ENCODE measurements at regions not wholly inside any gene's neighbourhood (a gene's known extent, or its start where the extent isn't known, plus 50 kb on each side); places are given as distances from the start of the nearest gene placed in this dataset.

- H3K9me3 ChIP-seq = no peaks in the 10 kb centered on the region
- no peaks in the 10 kb centered on the region for H3K36me3 ChIP-seq (replicated peaks)
- in situ Hi-C loops (cut with MboI; ENCODE audit: low sequenced_read_pairs) = no loop called here
- no peaks in the 10 kb centered on the region for H3K4me1 ChIP-seq
- 0 out of 2 replicates have a peak, but pooled peaks cover 3% of the 10 kb centered on the region for H3K27me3 ChIP-seq (ENCODE audit: low read depth)
- no peak for DNase-seq (ENCODE audit: low spot score in 2 of 2)
- H3K4me3 ChIP-seq = no peak overlapping the region
Measured at GRCh38 chr1:30286988-30287839, 436.2 kb downstream of the MATN1 start.

GRCh38 chr1:30286241-30286987 is 437.0 kb downstream of the MATN1 start:
- Histone ChIP-seq H3K27me3 (ENCODE audit: low read depth) (0 out of 2 replicates have a peak, but pooled peaks cover 3% of the 10 kb centered on the region), H3K36me3 (replicated peaks) (no peaks in the 10 kb centered on the region), H3K9me3 (no peaks in the 10 kb centered on the region), H3K4me3 (no peak overlapping the region), H3K4me1 (no peaks in the 10 kb centered on the region)
- DNase-seq (ENCODE audit: low spot score in 2 of 2) = no peak
- in situ Hi-C loops (cut with MboI; ENCODE audit: low sequenced_read_pairs) = no loop called here

DNA sequence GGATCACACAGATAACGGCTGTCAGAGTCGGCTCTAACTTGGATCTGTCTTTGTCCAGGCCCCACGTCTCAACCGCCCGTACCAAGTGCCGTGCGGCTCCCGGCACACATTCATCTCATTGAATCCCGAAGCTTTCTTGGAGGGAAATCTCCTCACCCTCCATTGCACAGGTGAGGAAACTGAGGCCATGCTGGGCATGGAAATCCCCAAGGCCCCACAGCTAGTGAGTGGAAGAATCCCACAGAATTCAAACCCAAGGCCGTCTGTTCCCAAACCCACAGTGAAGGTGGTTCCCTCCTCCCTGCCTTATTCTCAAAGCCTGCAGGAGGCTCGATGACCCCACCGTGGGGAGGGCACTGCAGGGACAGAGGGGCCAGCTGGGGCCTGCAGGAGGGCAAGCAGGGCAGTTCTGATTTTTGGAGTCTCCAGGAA is 437.9 kb downstream of the MATN1 start:
- H3K9me3 ChIP-seq = no peaks in the 10 kb centered on the region
- H3K4me1 ChIP-seq = no peaks in the 10 kb centered on the region
- H3K36me3 ChIP-seq (replicated peaks) = no peaks in the 10 kb centered on the region
- H3K4me3 ChIP-seq = no peak overlapping the region
- no peak for DNase-seq (ENCODE audit: low spot score in 2 of 2)
- H3K27me3 ChIP-seq (ENCODE audit: low read depth) = no peaks in the 10 kb centered on the region
- in situ Hi-C loops (cut with MboI; ENCODE audit: low sequenced_read_pairs) = no loop called here

GRCh38 chr1:30284728-30285475 is 438.5 kb downstream of the MATN1 start:
- no peak overlapping the region for H3K4me3 ChIP-seq

GRCh38 chr1:30284226-30284625 is 439.2 kb downstream of the MATN1 start:
- Histone ChIP-seq H3K4me1 (no peaks in the 10 kb centered on the region), H3K9me3 (no peaks in the 10 kb centered on the region), H3K36me3 (replicated peaks) (no peaks in the 10 kb centered on the region), H3K4me3 (no peak overlapping the region), H3K27me3 (ENCODE audit: low read depth) (peaks cover 3% of the 10 kb centered on the region; the same call in 1 of the 2 replicates)
- DNase-seq (ENCODE audit: low spot score in 2 of 2) = no peak
- in situ Hi-C loops (cut with MboI; ENCODE audit: low sequenced_read_pairs) = no loop called here

More at GRCh38 chr1:30284728-30285475, 438.5 kb downstream of the MATN1 start:
- no peaks in the 10 kb centered on the region for H3K36me3 ChIP-seq (replicated peaks)
- H3K27me3 ChIP-seq (ENCODE audit: low read depth) = no peaks in the 10 kb centered on the region
- in situ Hi-C loops (cut with MboI; ENCODE audit: low sequenced_read_pairs) = no loop called here
- no peak for DNase-seq (ENCODE audit: low spot score in 2 of 2)
- no peaks in the 10 kb centered on the region for H3K9me3 ChIP-seq
- no peaks in the 10 kb centered on the region for H3K4me1 ChIP-seq

- Histone ChIP-seq H3K4me1 (no peaks in the 10 kb centered on the region), H3K36me3 (replicated peaks) (no peaks in the 10 kb centered on the region), H3K9me3 (no peaks in the 10 kb centered on the region), H3K4me3 (no peak overlapping the region), H3K27me3 (ENCODE audit: low read depth) (peaks cover 3% of the 10 kb centered on the region; the same call in 1 of the 2 replicates)
- DNase-seq (ENCODE audit: low spot score in 2 of 2) = no peak
- in situ Hi-C loops (cut with MboI; ENCODE audit: low sequenced_read_pairs) = no loop called here
Measured at GRCh38 chr1:30283199-30283962, 440.0 kb downstream of the MATN1 start.

GRCh38 chr1:30280572-30280971 is 442.8 kb downstream of the MATN1 start:
- H3K36me3 ChIP-seq (replicated peaks) = no peaks in the 10 kb centered on the region
- in situ Hi-C loops (cut with MboI; ENCODE audit: low sequenced_read_pairs) = no loop called here
- no peak overlapping the region for H3K4me3 ChIP-seq
- no peaks in the 10 kb centered on the region for H3K9me3 ChIP-seq
- no peaks in the 10 kb centered on the region for H3K4me1 ChIP-seq
- peaks cover 3% of the 10 kb centered on the region; the same call in 1 of the 2 replicates for H3K27me3 ChIP-seq (ENCODE audit: low read depth)
- DNase-seq (ENCODE audit: low spot score in 2 of 2) = no peak

- in situ Hi-C loops (cut with MboI; ENCODE audit: low sequenced_read_pairs) = no loop called here
- DNase-seq (ENCODE audit: low spot score in 2 of 2) = no peak
- no peaks in the 10 kb centered on the region for H3K9me3 ChIP-seq
- no peaks in the 10 kb centered on the region for H3K36me3 ChIP-seq (replicated peaks)
- no peaks in the 10 kb centered on the region for H3K4me1 ChIP-seq
- H3K27me3 ChIP-seq (ENCODE audit: low read depth) = peaks cover 3% of the 10 kb centered on the region; the same call in 1 of the 2 replicates
- no peak overlapping the region for H3K4me3 ChIP-seq
Measured at GRCh38 chr1:30277911-30278310, 445.5 kb downstream of the MATN1 start.

DNA sequence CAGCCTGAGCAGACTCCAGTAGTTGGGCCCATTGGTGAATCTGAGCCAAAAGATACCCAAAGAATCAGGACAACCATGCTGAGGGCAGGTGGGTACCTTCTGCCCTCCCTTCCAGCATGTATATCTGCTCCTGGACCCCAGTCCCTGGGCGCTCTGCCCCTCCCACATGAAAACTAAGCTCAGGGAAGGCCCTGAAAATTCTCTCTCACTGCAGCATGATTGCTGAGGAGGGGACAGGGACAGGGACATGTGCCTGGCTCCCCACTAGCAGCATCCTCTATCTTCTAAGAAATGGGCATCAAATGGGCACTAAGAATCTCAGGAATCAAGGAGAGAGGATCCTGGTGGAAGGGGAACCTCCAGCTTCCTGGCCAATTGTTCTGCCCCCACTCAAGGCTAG is 446.0 kb downstream of the MATN1 start:
- no peak for DNase-seq (ENCODE audit: low spot score in 2 of 2)
- Histone ChIP-seq H3K4me3 (no peak overlapping the region), H3K36me3 (replicated peaks) (no peaks in the 10 kb centered on the region), H3K27me3 (ENCODE audit: low read depth) (peaks cover 3% of the 10 kb centered on the region; the same call in 1 of the 2 replicates), H3K4me1 (no peaks in the 10 kb centered on the region), H3K9me3 (no peaks in the 10 kb centered on the region)
- in situ Hi-C loops (cut with MboI; ENCODE audit: low sequenced_read_pairs) = no loop called here

DNA sequence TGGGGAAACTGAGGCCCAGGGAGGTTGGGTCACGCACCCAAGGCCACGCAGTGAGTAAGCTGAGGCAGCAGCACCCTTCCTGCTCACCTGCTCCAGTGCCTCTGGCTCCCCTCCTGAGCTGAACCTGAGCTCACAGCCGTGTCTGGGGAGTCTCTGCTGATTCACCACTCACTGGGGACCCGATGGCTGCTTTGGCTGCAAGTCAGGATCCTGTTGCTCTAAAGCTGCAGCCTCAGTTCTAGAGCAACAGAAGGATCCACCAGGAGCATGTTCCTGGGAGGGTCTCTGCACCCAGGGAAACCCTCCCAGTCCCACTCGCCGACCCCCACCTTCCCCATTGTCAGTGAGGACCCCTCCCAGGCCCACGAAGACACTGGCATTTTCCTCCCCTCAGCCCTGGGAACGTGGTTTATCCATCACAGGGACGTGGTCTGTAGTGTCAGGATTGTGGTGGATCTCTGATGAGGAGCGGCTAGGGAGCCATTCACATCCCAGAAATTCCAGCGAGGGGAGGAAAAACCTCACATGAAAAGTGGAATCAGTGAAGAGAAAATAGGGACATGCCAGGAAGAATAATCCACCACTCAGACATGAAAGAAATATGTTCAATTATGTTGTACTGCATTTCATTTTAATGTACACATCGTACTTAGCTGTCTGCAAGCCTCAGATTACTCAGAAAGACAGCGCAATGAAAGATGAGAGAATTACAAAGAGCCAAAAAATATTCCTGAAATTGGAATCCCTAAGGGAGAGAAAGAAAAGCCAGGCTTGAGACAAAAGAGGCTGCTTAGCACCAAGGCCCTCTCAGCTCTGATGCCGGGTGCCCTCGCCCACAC is 447.2 kb downstream of the MATN1 start:
- DNase-seq (ENCODE audit: low spot score in 2 of 2) = no peak
- in situ Hi-C loops (cut with MboI; ENCODE audit: low sequenced_read_pairs) = no loop called here
- no peak overlapping the region for H3K4me3 ChIP-seq
- H3K9me3 ChIP-seq = no peaks in the 10 kb centered on the region
- peaks cover 3% of the 10 kb centered on the region; the same call in 1 of the 2 replicates for H3K27me3 ChIP-seq (ENCODE audit: low read depth)
- no peaks in the 10 kb centered on the region for H3K36me3 ChIP-seq (replicated peaks)
- H3K4me1 ChIP-seq = no peaks in the 10 kb centered on the region

GRCh38 chr1:30274976-30275621 is 448.3 kb downstream of the MATN1 start:
- Histone ChIP-seq H3K27me3 (ENCODE audit: low read depth) (peaks cover 3% of the 10 kb centered on the region; the same call in 1 of the 2 replicates), H3K36me3 (replicated peaks) (no peaks in the 10 kb centered on the region), H3K4me1 (no peaks in the 10 kb centered on the region), H3K9me3 (no peaks in the 10 kb centered on the region), H3K4me3 (no peak overlapping the region)
- DNase-seq (ENCODE audit: low spot score in 2 of 2) = no peak
- in situ Hi-C loops (cut with MboI; ENCODE audit: low sequenced_read_pairs) = no loop called here

Measured in HAP-1 (cell line).